ENCODE measurements at regions not wholly inside any gene's neighbourhood (a gene's known extent, or its start where the extent isn't known, plus 50 kb on each side); places are given as distances from the start of the nearest gene placed in this dataset.

GRCh38 chr17:12423337-12423736 is 242.4 kb upstream of the MYOCD start (continued):
- TF ChIP-seq USF2 (IDR thresholded peaks at IDR 0.05; ENCODE audit: borderline replicate concordance, low read depth, low read length) (no peak), GATA2 (CRISPR knock-in tag; IDR thresholded peaks at IDR 0.05) (no peak), YY1 (IDR thresholded peaks at IDR 0.05; ENCODE audit: low read depth) (no peak)

- CTCF ChIA-PET, result interaction anchor here (0.7 kb wide), 1 partner anchor 34 kb away, joined by 3 read pairs; no protein-coding TSS in a partner anchor
- DNase-seq, result no peak
- POLR2A ChIA-PET, result no interaction called here
Observed at GRCh38 chr17:12429116-12429515, 236.6 kb upstream of the MYOCD start.

GRCh38 chr17:12431188-12431587 is 234.5 kb upstream of the MYOCD start:
- no peaks in the 10 kb centered on the region for H3K36me3 ChIP-seq (replicated peaks in 1 of 2; ENCODE audit: control insufficient read depth in 1 of 2, insufficient read depth in 2 of 2, low read length in 1 of 2)
- no peak overlapping the region for H2AFZ ChIP-seq (ENCODE audit: low read depth)
- H3K9me2 ChIP-seq, result no peaks in the 10 kb centered on the region
- no peak for DNase-seq
- WGBS (ENCODE audit: low lambda C conversion rate), result 6% methylated on average over 4 of the region's 4 CpGs
- no peaks in the 10 kb centered on the region for H4K20me1 ChIP-seq (ENCODE audit: insufficient read depth)
- H3K9ac ChIP-seq, result no peak overlapping the region
- no peaks in the 10 kb centered on the region for H3F3A ChIP-seq (replicated peaks; ENCODE audit: insufficient read depth)
- H3K79me2 ChIP-seq (ENCODE audit: insufficient read depth), result no peaks in the 10 kb centered on the region
- H3K27me3 ChIP-seq (ENCODE audit: insufficient read depth), result no peaks in the 10 kb centered on the region
- no peak overlapping the region for H3K4me3 ChIP-seq (ENCODE audit: low read depth in 2 of 2, low read length in 1 of 2)
- ChIA-PET POLR2A (no interaction called here), CTCF (no interaction called here)
- H3K4me2 ChIP-seq, result no peak overlapping the region
- H3K9me3 ChIP-seq, result no peaks in the 10 kb centered on the region
- H3K27ac ChIP-seq (ENCODE audit: low read depth in 2 of 2, low read length in 1 of 2), result no peak overlapping the region
- no peaks in the 10 kb centered on the region for H3K4me1 ChIP-seq (ENCODE audit: control insufficient read depth in 1 of 2, insufficient read depth in 2 of 2, low read depth in 1 of 2, low read length in 1 of 2)
- no peak for TF ChIP-seq GATA2 (CRISPR knock-in tag; IDR thresholded peaks at IDR 0.05)
- TF ChIP-seq IRF3 (IDR thresholded peaks at IDR 0.05; ENCODE audit: low read depth, low read length), result no peak
- TF ChIP-seq JUND (IDR thresholded peaks at IDR 0.05), result no peak
- TF ChIP-seq CTCF (IDR thresholded peaks at IDR 0.05), result no peak
- TF ChIP-seq TCF12 (IDR thresholded peaks at IDR 0.05), result no peak
- TF ChIP-seq SMC3 (IDR thresholded peaks at IDR 0.05; ENCODE audit: low read depth, low read length), result no peak
- no peak for TF ChIP-seq PBX3 (IDR thresholded peaks at IDR 0.05)
- no peak for TF ChIP-seq USF1 (IDR thresholded peaks at IDR 0.05; ENCODE audit: borderline replicate concordance, low read depth)
- TF ChIP-seq NFIC (IDR thresholded peaks at IDR 0.05; ENCODE audit: borderline replicate concordance), result no peak
- no peak for TF ChIP-seq FOSL2 (IDR thresholded peaks at IDR 0.05; ENCODE audit: borderline replicate concordance, low read depth)
- TF ChIP-seq YY1 (IDR thresholded peaks at IDR 0.05; ENCODE audit: low read depth), result no peak
- TF ChIP-seq GABPA (IDR thresholded peaks at IDR 0.05; ENCODE audit: low read depth), result no peak

More at GRCh38 chr17:12429116-12429515, 236.6 kb upstream of the MYOCD start:
- H3F3A ChIP-seq (replicated peaks; ENCODE audit: insufficient read depth), result no peaks in the 10 kb centered on the region
- no peaks in the 10 kb centered on the region for H3K9me3 ChIP-seq
- WGBS (ENCODE audit: low lambda C conversion rate), result 1% methylated on average over 5 of the region's 5 CpGs
- no peaks in the 10 kb centered on the region for H3K36me3 ChIP-seq (replicated peaks in 1 of 2; ENCODE audit: control insufficient read depth in 1 of 2, insufficient read depth in 2 of 2, low read length in 1 of 2)
- no peaks in the 10 kb centered on the region for H3K4me1 ChIP-seq (ENCODE audit: control insufficient read depth in 1 of 2, insufficient read depth in 2 of 2, low read depth in 1 of 2, low read length in 1 of 2)
- no peak overlapping the region for H3K4me2 ChIP-seq
- no peaks in the 10 kb centered on the region for H4K20me1 ChIP-seq (ENCODE audit: insufficient read depth)
- H3K27me3 ChIP-seq (ENCODE audit: insufficient read depth), result no peaks in the 10 kb centered on the region
- H3K9me2 ChIP-seq, result no peaks in the 10 kb centered on the region
- H3K79me2 ChIP-seq (ENCODE audit: insufficient read depth), result no peaks in the 10 kb centered on the region
- no peak overlapping the region for H3K4me3 ChIP-seq (ENCODE audit: low read depth in 2 of 2, low read length in 1 of 2)
- no peak overlapping the region for H2AFZ ChIP-seq (ENCODE audit: low read depth)
- no peak overlapping the region for H3K9ac ChIP-seq
- TF ChIP-seq PBX3 (IDR thresholded peaks at IDR 0.05), result no peak
- TF ChIP-seq RAD21 (IDR thresholded peaks at IDR 0.05; ENCODE audit: low read length), result no peak
- TF ChIP-seq YY1 (IDR thresholded peaks at IDR 0.05; ENCODE audit: low read depth), result no peak
- TF ChIP-seq GATA2 (CRISPR knock-in tag; IDR thresholded peaks at IDR 0.05), result no peak
- TF ChIP-seq USF1 (IDR thresholded peaks at IDR 0.05; ENCODE audit: borderline replicate concordance, low read depth), result no peak
- no peak for TF ChIP-seq FOXJ3 (CRISPR knock-in tag; IDR thresholded peaks at IDR 0.05)
- TF ChIP-seq TCF12 (IDR thresholded peaks at IDR 0.05), result no peak
- TF ChIP-seq RCOR1 (IDR thresholded peaks at IDR 0.05; ENCODE audit: low read length), result no peak
- H3K27ac ChIP-seq (ENCODE audit: low read depth in 2 of 2, low read length in 1 of 2), result no peak overlapping the region

All from SK-N-SH (cell line).